ENCODE measurements at regions not wholly inside any gene's neighbourhood (a gene's known extent, or its start where the extent isn't known, plus 50 kb on each side); places are given as distances from the start of the nearest gene placed in this dataset.
"Not testable (repeated sequence)": the region's sequence is repeated elsewhere in the genome, so short reads cannot be mapped to it uniquely, and the experiment has no call there.

DNA sequence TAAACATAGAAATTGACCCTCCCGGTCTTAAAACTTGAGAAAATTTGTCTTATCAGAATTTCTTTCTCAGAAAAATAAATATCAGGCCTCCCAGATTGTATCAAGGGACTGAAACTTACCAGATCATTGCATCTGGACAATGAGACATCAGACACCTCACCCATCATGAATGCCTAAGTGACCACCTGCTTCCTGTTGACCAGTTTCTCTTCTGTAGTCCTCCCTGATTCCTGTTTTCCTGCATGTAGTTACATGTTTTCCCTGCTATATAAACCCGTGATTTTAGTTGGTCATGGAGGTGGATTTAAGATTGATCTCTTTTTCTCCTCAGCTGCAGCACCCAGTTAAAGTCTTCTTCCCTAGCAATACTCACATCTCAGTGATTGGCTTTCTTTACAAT is 548.1 kb downstream of the PPP4R3C start:
- TF ChIP-seq, protein P1, sequence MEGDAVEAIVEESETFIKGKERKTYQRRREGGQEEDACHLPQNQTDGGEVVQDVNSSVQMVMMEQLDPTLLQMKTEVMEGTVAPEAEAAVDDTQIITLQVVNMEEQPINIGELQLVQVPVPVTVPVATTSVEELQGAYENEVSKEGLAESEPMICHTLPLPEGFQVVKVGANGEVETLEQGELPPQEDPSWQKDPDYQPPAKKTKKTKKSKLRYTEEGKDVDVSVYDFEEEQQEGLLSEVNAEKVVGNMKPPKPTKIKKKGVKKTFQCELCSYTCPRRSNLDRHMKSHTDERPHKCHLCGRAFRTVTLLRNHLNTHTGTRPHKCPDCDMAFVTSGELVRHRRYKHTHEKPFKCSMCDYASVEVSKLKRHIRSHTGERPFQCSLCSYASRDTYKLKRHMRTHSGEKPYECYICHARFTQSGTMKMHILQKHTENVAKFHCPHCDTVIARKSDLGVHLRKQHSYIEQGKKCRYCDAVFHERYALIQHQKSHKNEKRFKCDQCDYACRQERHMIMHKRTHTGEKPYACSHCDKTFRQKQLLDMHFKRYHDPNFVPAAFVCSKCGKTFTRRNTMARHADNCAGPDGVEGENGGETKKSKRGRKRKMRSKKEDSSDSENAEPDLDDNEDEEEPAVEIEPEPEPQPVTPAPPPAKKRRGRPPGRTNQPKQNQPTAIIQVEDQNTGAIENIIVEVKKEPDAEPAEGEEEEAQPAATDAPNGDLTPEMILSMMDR (IDR thresholded peaks at IDR 0.05; ENCODE audit: insufficient read depth, low read length, poor library complexity, severe bottlenecking): no peak
- Histone ChIP-seq H3K4me3 (replicated peaks; ENCODE audit: low read depth, low read length) (no peak overlapping the region), H3K36me3 (ENCODE audit: control insufficient read depth, insufficient read depth, low read length) (no peaks in the 10 kb centered on the region), H3K27me3 (replicated peaks; ENCODE audit: control insufficient read depth, insufficient read depth, low read length) (no peaks in the 10 kb centered on the region)
- DNase-seq (ENCODE audit: extremely low read depth, insufficient read length): no peak

DNA sequence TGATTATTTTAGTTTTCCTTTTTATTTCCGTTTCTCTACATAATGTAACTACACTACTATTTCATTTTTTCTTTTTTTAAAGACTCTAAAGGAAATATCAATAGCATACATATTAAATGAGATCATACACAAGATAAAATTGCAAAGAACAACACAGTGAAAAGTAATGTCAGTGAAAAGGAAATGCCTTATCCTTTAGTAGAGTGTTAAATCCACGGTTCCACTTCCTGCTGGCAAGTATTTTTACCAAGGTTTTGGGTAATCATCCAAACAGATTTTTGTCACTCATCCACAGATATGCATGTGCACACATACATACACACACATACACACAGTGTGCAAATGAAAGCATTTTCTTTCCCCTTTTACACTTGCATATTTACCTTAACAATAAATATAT is 548.9 kb downstream of the PPP4R3C start:
- H3K27me3 ChIP-seq (replicated peaks; ENCODE audit: control insufficient read depth, insufficient read depth, low read length): no peaks in the 10 kb centered on the region
- H3K36me3 ChIP-seq (ENCODE audit: control insufficient read depth, insufficient read depth, low read length): no peaks in the 10 kb centered on the region
- no peak overlapping the region for H3K4me3 ChIP-seq (replicated peaks; ENCODE audit: low read depth, low read length)
- TF ChIP-seq, protein P1 (IDR thresholded peaks at IDR 0.05; ENCODE audit: insufficient read depth, low read length, poor library complexity, severe bottlenecking): no peak
- no peak for DNase-seq (ENCODE audit: extremely low read depth, insufficient read length)

DNA sequence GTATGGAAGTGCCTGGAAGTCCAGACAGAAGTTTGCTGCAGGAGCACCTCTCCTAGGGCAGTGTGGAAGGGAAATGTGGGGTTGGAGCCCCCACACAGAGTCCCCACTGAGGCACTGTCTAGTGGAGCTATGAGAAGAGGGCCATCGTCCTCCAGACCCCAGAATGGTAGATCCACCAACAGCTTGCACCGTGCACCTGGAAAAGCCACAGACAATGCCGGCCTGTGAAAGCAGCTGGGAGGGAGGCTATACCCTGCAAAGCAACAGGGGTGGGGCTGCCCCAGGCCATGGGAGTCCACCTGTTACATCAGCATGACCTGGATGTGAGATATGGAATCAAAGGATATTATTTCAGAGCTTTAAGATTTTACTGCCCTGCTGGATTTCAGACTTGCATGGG is 551.4 kb downstream of the PPP4R3C start:
- not testable (repeated sequence) for H3K36me3 ChIP-seq (ENCODE audit: control insufficient read depth, insufficient read depth, low read length); H3K4me3 ChIP-seq (replicated peaks; ENCODE audit: low read depth, low read length); DNase-seq (ENCODE audit: extremely low read depth, insufficient read length); H3K27me3 ChIP-seq (replicated peaks; ENCODE audit: control insufficient read depth, insufficient read depth, low read length)

DNA sequence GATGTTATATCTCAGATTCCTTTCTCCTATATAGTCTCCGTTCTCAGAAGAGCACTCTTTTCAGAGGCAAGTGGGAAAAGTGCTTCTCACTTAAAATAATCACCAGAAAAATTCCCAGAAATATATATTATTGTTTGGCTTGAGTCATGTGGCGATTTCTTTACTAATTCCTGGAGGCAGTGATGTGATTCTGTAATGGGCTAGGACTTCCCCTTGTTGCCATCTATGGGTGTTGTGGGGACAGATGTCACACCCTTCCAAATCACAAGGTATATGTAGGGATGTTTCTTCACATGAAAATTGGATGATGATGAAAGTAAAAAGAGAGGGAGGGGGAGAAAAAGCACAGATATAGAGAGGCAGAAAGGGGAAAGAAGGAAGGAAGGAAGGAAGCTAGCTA is 553.4 kb downstream of the PPP4R3C start:
- DNase-seq (ENCODE audit: extremely low read depth, insufficient read length): no peak
- TF ChIP-seq, protein P1 (IDR thresholded peaks at IDR 0.05; ENCODE audit: insufficient read depth, low read length, poor library complexity, severe bottlenecking): no peak
- no peak overlapping the region for H3K4me3 ChIP-seq (replicated peaks; ENCODE audit: low read depth, low read length)
- no peaks in the 10 kb centered on the region for H3K36me3 ChIP-seq (ENCODE audit: control insufficient read depth, insufficient read depth, low read length)
- H3K27me3 ChIP-seq (replicated peaks; ENCODE audit: control insufficient read depth, insufficient read depth, low read length): no peaks in the 10 kb centered on the region

DNA sequence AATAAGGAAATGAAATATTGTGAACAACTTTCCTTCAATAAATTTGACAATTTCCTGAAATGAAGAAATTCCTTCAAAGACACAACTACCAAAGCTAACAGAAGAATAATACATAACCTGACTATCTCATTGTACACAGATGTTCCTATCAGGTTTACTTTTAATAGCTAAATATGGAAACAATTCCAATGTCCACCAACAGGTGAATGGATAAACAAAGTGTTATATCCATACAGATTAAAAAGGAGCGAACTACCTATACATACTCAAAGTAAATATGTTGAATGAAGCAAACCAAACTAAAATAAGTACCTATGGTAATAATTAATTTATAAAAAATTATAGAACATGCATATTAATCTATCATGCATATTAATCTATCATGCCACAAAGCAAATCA is 554.9 kb downstream of the PPP4R3C start:
- Histone ChIP-seq H3K27me3 (replicated peaks; ENCODE audit: control insufficient read depth, insufficient read depth, low read length) (no peaks in the 10 kb centered on the region), H3K4me3 (replicated peaks; ENCODE audit: low read depth, low read length) (no peak overlapping the region), H3K36me3 (ENCODE audit: control insufficient read depth, insufficient read depth, low read length) (no peaks in the 10 kb centered on the region)
- no peak for DNase-seq (ENCODE audit: extremely low read depth, insufficient read length)
- TF ChIP-seq, protein P1 (IDR thresholded peaks at IDR 0.05; ENCODE audit: insufficient read depth, low read length, poor library complexity, severe bottlenecking): no peak

DNA sequence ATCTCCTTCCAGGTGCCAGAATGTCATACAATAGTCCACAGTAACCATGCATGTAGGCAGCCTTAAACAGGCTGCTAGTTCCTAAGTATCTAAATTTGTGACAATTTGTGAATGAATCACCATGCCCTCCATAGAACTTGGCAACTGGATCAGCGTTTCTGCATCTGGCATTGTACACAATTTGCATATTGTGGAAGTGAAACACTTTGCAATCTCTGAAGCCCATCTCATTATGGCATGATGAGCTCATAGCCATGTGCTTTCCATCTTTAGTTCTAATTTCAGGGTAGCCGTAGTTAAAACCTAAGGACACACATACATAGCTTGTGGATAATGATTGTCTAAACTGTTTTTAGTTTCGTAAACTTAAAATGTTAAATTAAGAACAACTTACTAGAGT is 573.6 kb downstream of the PPP4R3C start:
- H3K27me3 ChIP-seq (replicated peaks; ENCODE audit: control insufficient read depth, insufficient read depth, low read length): no peaks in the 10 kb centered on the region
- TF ChIP-seq, protein P1 (IDR thresholded peaks at IDR 0.05; ENCODE audit: insufficient read depth, low read length, poor library complexity, severe bottlenecking): no peak
- H3K4me3 ChIP-seq (replicated peaks; ENCODE audit: low read depth, low read length): no peak overlapping the region
- DNase-seq (ENCODE audit: extremely low read depth, insufficient read length): no peak
- no peaks in the 10 kb centered on the region for H3K36me3 ChIP-seq (ENCODE audit: control insufficient read depth, insufficient read depth, low read length)
